NT2/D1 (cell line): ENCODE measurements at regions not wholly inside any gene's neighbourhood (a gene's known extent, or its start where the extent isn't known, plus 50 kb on each side); places are given as distances from the start of the nearest gene placed in this dataset.

Experiments used
- SUZ12 ChIP-seq: IDR thresholded peaks from 2 replicates; pipeline ENCODE4 v1.6.1; 2011; ENCODE audit not compliant: insufficient read length, insufficient read depth; ENCODE audit errors: extremely low read depth
- YY1 ChIP-seq: IDR thresholded peaks from 2 replicates; pipeline ENCODE4 v1.6.1; 2011; ENCODE audit not compliant: insufficient read length, insufficient read depth
- ZNF274 ChIP-seq: IDR thresholded peaks from 2 replicates; pipeline ENCODE4 v1.6.1; 2011; ENCODE audit warnings: mild to moderate bottlenecking, low read depth, low read length

DNA sequence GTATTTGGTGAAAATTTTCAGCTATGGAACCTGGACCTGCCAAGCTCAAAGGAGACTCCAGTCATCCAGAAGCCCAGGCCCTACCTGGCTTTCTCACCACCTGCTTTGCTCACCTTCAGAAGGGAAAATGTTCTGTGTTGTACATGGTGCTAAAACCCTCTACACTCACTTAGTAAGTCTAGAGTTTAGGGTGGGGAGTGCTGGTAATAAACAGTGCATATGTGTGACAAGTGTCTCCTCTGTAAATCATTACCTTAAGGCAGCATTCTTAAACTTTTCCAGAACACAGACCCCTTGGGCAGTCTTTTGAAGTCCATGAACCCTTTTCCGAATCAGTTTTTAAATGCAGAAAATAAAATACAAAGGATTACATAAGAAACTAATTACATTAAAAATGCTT, 248.8 kb upstream of the PIK3R1 start:
- TF ChIP-seq YY1 (no peak), ZNF274 (no peak), SUZ12 (no peak)
